A549 (cell line): ENCODE measurements at regions not wholly inside any gene's neighbourhood (a gene's known extent, or its start where the extent isn't known, plus 50 kb on each side); places are given as distances from the start of the nearest gene placed in this dataset.

Experiments
- ATAC-seq, 2 experiments: fragments of 200-7000 bp in 1 of 2; fragments of >200 bp in 1 of 2; cut with Nextera tagmentation in 1 of 2; cut with Tn5 transposase in 1 of 2; 3 replicates each; pipeline versions ENCODE4 v1.8.0 to v1.9.1; 2018 to 2020; ENCODE audit warnings: mild to moderate bottlenecking in 1 of 2, moderate library complexity in 1 of 2
- CTCF ChIA-PET: fragments of 300-600 bp; sonication (Branson Sonifier 250); formaldehyde crosslinking; extraction: SDS; loops from one replicate; lab custom pipeline; 2021; ENCODE audit warnings: antibody characterized with exemption, inconsistent platforms; lab: Yijun Ruan, JAX
- POLR2A ChIA-PET: fragments of 350-600 bp; formaldehyde crosslinking; extraction: SDS; loops from one replicate; lab custom pipeline; 2021; ENCODE audit warnings: antibody characterized with exemption, inconsistent platforms; lab: Yijun Ruan, JAX
- DNase-seq, 2 experiments: peaks; one replicate each; pipeline versions ENCODE4 v3.0.0 to v3.0.0-alpha.2; 2011 to 2016; ENCODE audit warnings: low read depth in 1 of 2, low spot score in 1 of 2
- FAIRE-seq: peaks from 2 replicates; lab custom pipeline; 2011; peaks lifted over from hg19 to GRCh38; lab: Jason Lieb, UNC
- H3K27ac ChIP-seq, 2 experiments: fragments of >200 bp; sonication (Bioruptor Twin); formaldehyde crosslinking; 3 replicates each; pipeline ENCODE4 v1.5.1; 2016 to 2017
- H3K4me1 ChIP-seq: fragments of >200 bp; sonication (Bioruptor Twin); formaldehyde crosslinking; 3 replicates; pipeline ENCODE4 v1.6.1; 2016
- H3K4me2 ChIP-seq: fragments of >200 bp; sonication (Bioruptor Twin); formaldehyde crosslinking; 3 replicates; pipeline ENCODE4 v1.6.1; 2016
- H3K4me3 ChIP-seq: fragments of >200 bp; sonication (Bioruptor Twin); formaldehyde crosslinking; 3 replicates; pipeline ENCODE4 v1.5.1; 2016
- H3K9me3 ChIP-seq: fragments of >200 bp; sonication (Bioruptor Twin); formaldehyde crosslinking; 3 replicates; pipeline ENCODE4 v1.6.1; 2016
- BHLHE40 ChIP-seq: IDR thresholded peaks from 2 replicates; pipeline ENCODE4 v1.6.1; 2012; ENCODE audit warnings: low read depth, low read length, inconsistent platforms
- EHF ChIP-seq: fragments of 250-450 bp; sonication (Bioruptor Pico); IDR thresholded peaks from 2 replicates; pipeline ENCODE4 v1.5.0; 2020; ENCODE audit warnings: mild to moderate bottlenecking
- EP300 ChIP-seq, 2 experiments: fragments of >200 bp; sonication (Bioruptor Twin); formaldehyde crosslinking; IDR thresholded peaks; 2 replicates in 1 of 2; 3 replicates in 1 of 2; pipeline ENCODE4 v1.6.1; 2016 to 2017
- FOSB ChIP-seq: fragments of 250-450 bp; sonication (Bioruptor Pico); IDR thresholded peaks from 2 replicates; pipeline ENCODE4 v1.5.0; 2020; ENCODE audit warnings: mild to moderate bottlenecking, moderate library complexity
- FOXS1 ChIP-seq: fragments of 250-450 bp; sonication (Bioruptor Pico); IDR thresholded peaks from 2 replicates; pipeline ENCODE4 v1.5.0; 2020; ENCODE audit warnings: mild to moderate bottlenecking, moderate library complexity
- GATA3 ChIP-seq: IDR thresholded peaks from 2 replicates; pipeline ENCODE4 v1.6.1; 2012; ENCODE audit warnings: borderline replicate concordance
- HEYL ChIP-seq: fragments of 250-450 bp; sonication (Bioruptor Pico); IDR thresholded peaks from 2 replicates; pipeline ENCODE4 v1.8.0; 2021; ENCODE audit warnings: mild to moderate bottlenecking, moderate library complexity
- JUNB ChIP-seq: fragments of >200 bp; sonication (Bioruptor Twin); formaldehyde crosslinking; IDR thresholded peaks from 2 replicates; pipeline ENCODE4 v1.6.1; 2016
- MAFK ChIP-seq: fragments of 450-650 bp; IDR thresholded peaks from 2 replicates; pipeline ENCODE4 v1.6.1; 2014; ENCODE audit not compliant: partially characterized antibody
- MYC ChIP-seq: IDR thresholded peaks from 2 replicates; pipeline ENCODE4 v1.6.1; 2012; ENCODE audit warnings: mild to moderate bottlenecking, inconsistent platforms, low read length, improper control_type of control experiment, borderline replicate concordance
- NPAS2 ChIP-seq: fragments of 250-450 bp; sonication (Bioruptor Pico); IDR thresholded peaks from 2 replicates; pipeline ENCODE4 v1.8.0; 2022; ENCODE audit warnings: mild to moderate bottlenecking, moderate library complexity, borderline replicate concordance
- PHF8 ChIP-seq: fragments of 200-600 bp; sonication (generic); IDR thresholded peaks from 2 replicates; pipeline ENCODE4 v1.6.1; 2016; ENCODE audit warnings: low read depth, mild to moderate bottlenecking, antibody characterized with exemption, moderate library complexity, borderline replicate concordance
- RARB ChIP-seq: fragments of 250-450 bp; sonication (Bioruptor Pico); IDR thresholded peaks from 2 replicates; pipeline ENCODE4 v1.8.0; 2021; ENCODE audit warnings: mild to moderate bottlenecking, moderate library complexity
- RCOR1 ChIP-seq: fragments of 150-350 bp; IDR thresholded peaks from 2 replicates; pipeline ENCODE4 v1.6.1; 2014; ENCODE audit warnings: antibody characterized with exemption, low read length, low read depth
- RFX5 ChIP-seq: fragments of 450-650 bp; IDR thresholded peaks from 2 replicates; pipeline ENCODE4 v1.7.1; 2014; ENCODE audit warnings: antibody characterized with exemption, mild to moderate bottlenecking, moderate library complexity
- RNF2 ChIP-seq: fragments of 200-600 bp; sonication (generic); IDR thresholded peaks from 2 replicates; pipeline ENCODE4 v1.6.1; 2016; ENCODE audit warnings: low read depth, mild to moderate bottlenecking, antibody characterized with exemption, moderate library complexity, borderline replicate concordance
- TP53 ChIP-seq: fragments of 250-450 bp; sonication (Bioruptor Pico); IDR thresholded peaks from 2 replicates; pipeline ENCODE4 v1.5.0; 2021; ENCODE audit warnings: mild to moderate bottlenecking, moderate library complexity
- whole genome bisulfite sequencing: methylation state at CpG from one replicate; pipeline ENCODE4 v1.1.6; 2017; ENCODE audit errors: missing lambda C conversion rate; 5-methylcytosine and 5-hydroxymethylcytosine counted together
- TF ChIP-seq, protein P1 (sequence below): IDR thresholded peaks from 2 replicates; pipeline ENCODE4 v1.6.1; 2012
- TF ChIP-seq, protein P2 (sequence below): fragments of >200 bp; sonication (Bioruptor Twin); formaldehyde crosslinking; IDR thresholded peaks from 2 replicates; pipeline ENCODE4 v1.6.1; 2016
- TF ChIP-seq, protein P3 (sequence below): fragments of 200-600 bp; sonication (generic); IDR thresholded peaks from 2 replicates; pipeline ENCODE4 v1.6.1; 2016; ENCODE audit warnings: antibody characterized with exemption, mild to moderate bottlenecking, moderate library complexity
- TF ChIP-seq, protein P4 (sequence below): fragments of 150-350 bp; IDR thresholded peaks from 2 replicates; pipeline ENCODE4 v1.6.1; 2014; ENCODE audit warnings: low read depth, mild to moderate bottlenecking, low read length

DNA sequence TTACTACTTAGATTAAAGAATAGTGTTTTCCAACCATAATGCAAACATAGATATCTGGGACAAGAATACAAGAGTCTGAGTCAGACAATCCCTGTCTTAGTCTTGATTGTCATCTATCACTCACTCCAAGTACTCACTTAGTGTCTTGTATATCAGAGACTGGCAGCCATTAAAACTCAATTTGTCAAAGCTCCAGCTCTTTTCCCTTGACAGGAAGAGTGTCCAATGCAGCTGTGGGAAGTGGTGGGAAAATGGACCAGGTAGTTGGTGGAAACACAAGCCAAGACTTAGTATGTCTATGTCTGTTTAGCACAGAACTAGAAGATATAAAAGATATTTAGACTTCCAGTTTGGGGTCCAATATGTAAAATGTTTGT, 271.6 kb upstream of the CLEC14A start:
- Histone ChIP-seq H3K27ac (no peak overlapping the region), H3K4me3 (no peak overlapping the region), H3K4me2 (no peak overlapping the region), H3K4me1 (no peaks in the 10 kb centered on the region), H3K9me3 (no peaks in the 10 kb centered on the region)
- POLR2A ChIA-PET, result no interaction called here
- no peak for FAIRE-seq
- TF ChIP-seq NPAS2 (CRISPR knock-in tag) (no peak), RFX5 (no peak), HEYL (CRISPR knock-in tag) (no peak), EHF (CRISPR knock-in tag) (no peak)
- TF ChIP-seq, protein P1, sequence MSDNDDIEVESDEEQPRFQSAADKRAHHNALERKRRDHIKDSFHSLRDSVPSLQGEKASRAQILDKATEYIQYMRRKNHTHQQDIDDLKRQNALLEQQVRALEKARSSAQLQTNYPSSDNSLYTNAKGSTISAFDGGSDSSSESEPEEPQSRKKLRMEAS, result no peak
- ATAC-seq, result no peak
- CTCF ChIA-PET, result no interaction called here
- DNase-seq, result no peak

DNA sequence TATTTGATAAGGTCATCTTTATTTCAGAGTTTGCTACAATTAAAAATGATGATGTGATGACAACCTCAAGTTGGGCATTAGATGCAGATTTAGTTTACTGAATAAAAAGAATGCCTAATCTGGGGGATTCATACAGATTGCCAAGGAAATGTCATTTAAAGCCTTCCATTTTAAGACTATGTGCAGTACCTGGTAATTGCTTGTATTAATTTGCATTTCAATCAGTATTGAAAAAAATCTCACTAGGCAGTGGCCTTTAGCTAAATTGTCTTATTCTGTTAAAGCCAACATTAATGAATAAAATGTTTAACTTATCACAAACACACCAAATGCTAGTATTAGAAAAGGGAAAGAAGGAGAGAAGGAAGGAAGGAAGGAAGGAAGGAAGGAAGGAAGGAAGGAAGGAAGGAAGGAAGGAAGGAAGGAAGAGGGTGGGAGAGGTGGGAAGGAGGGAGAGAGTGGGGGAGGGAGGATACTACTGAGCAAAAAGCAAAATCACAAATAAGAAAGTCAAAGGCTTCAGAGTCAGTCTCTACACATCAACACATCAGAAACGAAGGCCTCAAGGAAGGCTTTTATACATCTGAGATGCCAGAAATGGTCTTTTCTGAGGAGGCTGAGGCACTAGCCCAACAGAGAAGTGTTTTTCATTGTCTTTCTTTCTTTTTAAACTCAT, 271.1 kb upstream of the CLEC14A start:
- no peak for TF ChIP-seq GATA3
- no peak for TF ChIP-seq BHLHE40
- TF ChIP-seq EP300 (IDR thresholded peaks at IDR 0.05), result no peak
- TF ChIP-seq, protein P2, sequence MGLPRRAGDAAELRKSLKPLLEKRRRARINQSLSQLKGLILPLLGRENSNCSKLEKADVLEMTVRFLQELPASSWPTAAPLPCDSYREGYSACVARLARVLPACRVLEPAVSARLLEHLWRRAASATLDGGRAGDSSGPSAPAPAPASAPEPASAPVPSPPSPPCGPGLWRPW, result no peak
- no peaks in the 10 kb centered on the region for H3K4me1 ChIP-seq
- H3K27ac ChIP-seq, result no peak overlapping the region
- CTCF ChIA-PET, result no interaction called here
- H3K4me2 ChIP-seq, result no peak overlapping the region
- POLR2A ChIA-PET, result no interaction called here
- H3K9me3 ChIP-seq, result no peaks in the 10 kb centered on the region
- WGBS, result 0% methylated on average over 1 of the region's 1 CpG
- H3K4me3 ChIP-seq, result no peak overlapping the region
- ATAC-seq (no peak), DNase-seq (no peak), FAIRE-seq (no peak)

DNA sequence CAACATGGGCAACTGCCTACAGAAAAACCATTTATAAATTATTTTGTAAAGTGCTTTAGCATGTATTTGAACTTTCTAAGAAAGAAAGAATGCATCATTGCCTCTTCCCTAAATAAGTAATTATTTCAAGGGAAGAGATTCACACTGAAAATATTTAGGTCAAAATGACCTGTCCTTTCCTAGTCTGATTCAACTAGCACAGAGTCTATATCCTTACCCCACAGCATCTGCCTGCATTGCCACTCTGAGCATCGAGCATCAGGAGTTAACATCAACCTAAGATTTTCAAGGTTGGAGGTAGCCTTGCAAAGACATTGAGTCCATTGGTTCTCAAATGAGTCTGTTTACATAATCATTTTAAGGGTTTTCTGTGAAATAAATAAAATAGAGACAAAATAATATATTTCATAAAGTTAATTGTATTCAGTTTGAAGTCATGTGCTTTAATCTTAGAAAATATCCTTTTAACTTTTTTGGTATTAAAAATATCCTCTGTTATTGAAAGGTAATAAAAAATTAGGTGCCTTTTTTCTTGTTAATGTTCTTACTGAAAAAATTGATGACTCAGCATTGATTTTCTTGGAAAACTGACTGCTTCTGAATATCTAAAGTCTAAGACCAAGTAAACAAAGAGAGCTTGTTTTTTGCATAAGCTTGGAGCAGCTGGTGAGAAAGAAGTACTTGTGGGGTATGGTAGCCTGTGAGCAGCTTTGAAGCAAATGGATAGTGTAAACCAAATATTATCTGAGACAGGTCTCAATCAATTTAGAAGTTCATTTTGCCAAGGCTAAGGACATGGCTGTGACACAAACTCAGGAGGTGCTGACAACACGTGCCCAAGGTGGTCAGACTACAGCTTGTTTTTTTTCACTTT, 269.0 kb upstream of the CLEC14A start:
- Histone ChIP-seq H3K27ac (no peak overlapping the region), H3K4me2 (no peak overlapping the region), H3K4me1 (no peaks in the 10 kb centered on the region), H3K9me3 (no peaks in the 10 kb centered on the region), H3K4me3 (no peak overlapping the region)
- FAIRE-seq, result no peak
- POLR2A ChIA-PET, result no interaction called here
- no peak for TF ChIP-seq NPAS2 (CRISPR knock-in tag)
- TF ChIP-seq HEYL (CRISPR knock-in tag), result no peak
- peak; percentile 97 for TF ChIP-seq MAFK
- TF ChIP-seq FOSB, result no peak
- 0% methylated on average over 2 of the region's 2 CpGs for WGBS
- CTCF ChIA-PET, result no interaction called here
- no peak for ATAC-seq
- no peak for DNase-seq

DNA sequence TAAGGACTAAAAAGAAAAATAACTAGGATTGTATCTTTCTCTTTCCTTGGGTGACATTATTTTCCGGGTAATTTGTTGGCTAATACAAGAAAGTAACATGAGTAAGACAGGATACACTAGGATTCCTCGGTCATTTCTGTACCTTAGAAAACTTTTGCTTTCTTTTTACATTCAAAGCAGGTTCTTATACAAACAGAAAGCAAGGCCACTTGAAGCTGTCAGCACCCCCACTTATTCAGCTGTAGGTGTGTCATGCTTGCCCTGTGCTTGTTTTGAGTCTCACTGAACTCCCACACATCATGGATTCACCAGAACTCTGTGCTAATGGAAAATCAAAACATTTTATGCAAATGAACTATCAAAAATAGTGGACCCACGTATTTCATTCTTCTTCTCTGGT, 266.8 kb upstream of the CLEC14A start:
- H3K4me2 ChIP-seq, result no peak overlapping the region
- FAIRE-seq (no peak), ATAC-seq (no peak), DNase-seq (no peak)
- no peak overlapping the region for H3K27ac ChIP-seq
- POLR2A ChIA-PET, result no interaction called here
- H3K4me3 ChIP-seq, result no peak overlapping the region
- no peaks in the 10 kb centered on the region for H3K4me1 ChIP-seq
- no peak for TF ChIP-seq MYC
- TF ChIP-seq FOXS1 (CRISPR knock-in tag), result no peak
- TF ChIP-seq BHLHE40, result no peak
- TF ChIP-seq RNF2, result no peak
- TF ChIP-seq, protein P3, sequence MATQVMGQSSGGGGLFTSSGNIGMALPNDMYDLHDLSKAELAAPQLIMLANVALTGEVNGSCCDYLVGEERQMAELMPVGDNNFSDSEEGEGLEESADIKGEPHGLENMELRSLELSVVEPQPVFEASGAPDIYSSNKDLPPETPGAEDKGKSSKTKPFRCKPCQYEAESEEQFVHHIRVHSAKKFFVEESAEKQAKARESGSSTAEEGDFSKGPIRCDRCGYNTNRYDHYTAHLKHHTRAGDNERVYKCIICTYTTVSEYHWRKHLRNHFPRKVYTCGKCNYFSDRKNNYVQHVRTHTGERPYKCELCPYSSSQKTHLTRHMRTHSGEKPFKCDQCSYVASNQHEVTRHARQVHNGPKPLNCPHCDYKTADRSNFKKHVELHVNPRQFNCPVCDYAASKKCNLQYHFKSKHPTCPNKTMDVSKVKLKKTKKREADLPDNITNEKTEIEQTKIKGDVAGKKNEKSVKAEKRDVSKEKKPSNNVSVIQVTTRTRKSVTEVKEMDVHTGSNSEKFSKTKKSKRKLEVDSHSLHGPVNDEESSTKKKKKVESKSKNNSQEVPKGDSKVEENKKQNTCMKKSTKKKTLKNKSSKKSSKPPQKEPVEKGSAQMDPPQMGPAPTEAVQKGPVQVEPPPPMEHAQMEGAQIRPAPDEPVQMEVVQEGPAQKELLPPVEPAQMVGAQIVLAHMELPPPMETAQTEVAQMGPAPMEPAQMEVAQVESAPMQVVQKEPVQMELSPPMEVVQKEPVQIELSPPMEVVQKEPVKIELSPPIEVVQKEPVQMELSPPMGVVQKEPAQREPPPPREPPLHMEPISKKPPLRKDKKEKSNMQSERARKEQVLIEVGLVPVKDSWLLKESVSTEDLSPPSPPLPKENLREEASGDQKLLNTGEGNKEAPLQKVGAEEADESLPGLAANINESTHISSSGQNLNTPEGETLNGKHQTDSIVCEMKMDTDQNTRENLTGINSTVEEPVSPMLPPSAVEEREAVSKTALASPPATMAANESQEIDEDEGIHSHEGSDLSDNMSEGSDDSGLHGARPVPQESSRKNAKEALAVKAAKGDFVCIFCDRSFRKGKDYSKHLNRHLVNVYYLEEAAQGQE, result no peak
- no peak for TF ChIP-seq PHF8
- TF ChIP-seq, protein P4, sequence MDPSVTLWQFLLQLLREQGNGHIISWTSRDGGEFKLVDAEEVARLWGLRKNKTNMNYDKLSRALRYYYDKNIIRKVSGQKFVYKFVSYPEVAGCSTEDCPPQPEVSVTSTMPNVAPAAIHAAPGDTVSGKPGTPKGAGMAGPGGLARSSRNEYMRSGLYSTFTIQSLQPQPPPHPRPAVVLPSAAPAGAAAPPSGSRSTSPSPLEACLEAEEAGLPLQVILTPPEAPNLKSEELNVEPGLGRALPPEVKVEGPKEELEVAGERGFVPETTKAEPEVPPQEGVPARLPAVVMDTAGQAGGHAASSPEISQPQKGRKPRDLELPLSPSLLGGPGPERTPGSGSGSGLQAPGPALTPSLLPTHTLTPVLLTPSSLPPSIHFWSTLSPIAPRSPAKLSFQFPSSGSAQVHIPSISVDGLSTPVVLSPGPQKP, result no peak
- no peak for TF ChIP-seq HEYL (CRISPR knock-in tag)
- TF ChIP-seq RARB, result no peak
- no peak for TF ChIP-seq NPAS2 (CRISPR knock-in tag)
- TF ChIP-seq, protein P2, result no peak
- TF ChIP-seq JUNB, result no peak
- TF ChIP-seq RCOR1, result no peak
- TF ChIP-seq TP53 (CRISPR knock-in tag), result no peak
- CTCF ChIA-PET, result no interaction called here
- H3K9me3 ChIP-seq, result no peaks in the 10 kb centered on the region
- 4% methylated on average over 3 of the region's 3 CpGs for WGBS
